ENCODE measurements at regions not wholly inside any gene's neighbourhood (a gene's known extent, or its start where the extent isn't known, plus 50 kb on each side); places are given as distances from the start of the nearest gene placed in this dataset.

DNA sequence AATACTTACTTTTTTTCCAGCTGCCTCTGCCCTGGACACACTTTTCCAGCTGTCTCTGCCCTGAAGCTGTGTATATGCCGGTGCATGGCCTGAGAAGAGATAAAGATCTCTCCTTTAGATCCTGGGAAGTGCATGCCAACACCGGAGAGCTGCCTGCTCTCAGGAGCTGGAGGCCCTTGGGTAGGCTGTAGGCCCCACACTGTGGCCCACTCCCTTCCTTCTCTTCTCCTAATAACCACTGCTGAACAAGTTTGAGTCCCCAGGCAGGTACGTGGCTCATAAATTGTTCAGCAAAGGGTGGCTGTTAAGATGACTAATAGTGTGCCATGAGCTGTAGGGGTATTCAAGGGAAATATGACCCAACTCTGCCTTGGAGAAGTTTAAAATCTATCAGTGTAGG lies 102.5 kb downstream of the CD24 start:
- Histone ChIP-seq H3K4me1 (ENCODE audit: low read length) (no peaks in the 10 kb centered on the region), H3K9ac (ENCODE audit: low read length) (no peak overlapping the region), H3K36me3 (replicated peaks; ENCODE audit: low read depth, low read length) (no peaks in the 10 kb centered on the region), H3K9me3 (ENCODE audit: insufficient read depth, low read length) (no peaks in the 10 kb centered on the region), H4K20me1 (ENCODE audit: insufficient read depth, low read length) (no peaks in the 10 kb centered on the region), H3K79me2 (ENCODE audit: low read length) (no peaks in the 10 kb centered on the region), H3K27ac (ENCODE audit: low read length) (no peak overlapping the region), H3K4me2 (ENCODE audit: low read length) (no peak overlapping the region), H2AFZ (ENCODE audit: low read depth, low read length) (no peak overlapping the region), H3K4me3 (ENCODE audit: low read length) (no peak overlapping the region), H3K27me3 (ENCODE audit: low read depth, low read length) (no peaks in the 10 kb centered on the region)
- TF ChIP-seq, protein P1, sequence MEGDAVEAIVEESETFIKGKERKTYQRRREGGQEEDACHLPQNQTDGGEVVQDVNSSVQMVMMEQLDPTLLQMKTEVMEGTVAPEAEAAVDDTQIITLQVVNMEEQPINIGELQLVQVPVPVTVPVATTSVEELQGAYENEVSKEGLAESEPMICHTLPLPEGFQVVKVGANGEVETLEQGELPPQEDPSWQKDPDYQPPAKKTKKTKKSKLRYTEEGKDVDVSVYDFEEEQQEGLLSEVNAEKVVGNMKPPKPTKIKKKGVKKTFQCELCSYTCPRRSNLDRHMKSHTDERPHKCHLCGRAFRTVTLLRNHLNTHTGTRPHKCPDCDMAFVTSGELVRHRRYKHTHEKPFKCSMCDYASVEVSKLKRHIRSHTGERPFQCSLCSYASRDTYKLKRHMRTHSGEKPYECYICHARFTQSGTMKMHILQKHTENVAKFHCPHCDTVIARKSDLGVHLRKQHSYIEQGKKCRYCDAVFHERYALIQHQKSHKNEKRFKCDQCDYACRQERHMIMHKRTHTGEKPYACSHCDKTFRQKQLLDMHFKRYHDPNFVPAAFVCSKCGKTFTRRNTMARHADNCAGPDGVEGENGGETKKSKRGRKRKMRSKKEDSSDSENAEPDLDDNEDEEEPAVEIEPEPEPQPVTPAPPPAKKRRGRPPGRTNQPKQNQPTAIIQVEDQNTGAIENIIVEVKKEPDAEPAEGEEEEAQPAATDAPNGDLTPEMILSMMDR (IDR thresholded peaks at IDR 0.05; ENCODE audit: low read depth, low read length) = no peak
- no peak for TF ChIP-seq EZH2phosphoT487 (IDR thresholded peaks at IDR 0.05; ENCODE audit: low read depth)

- H3K79me2 ChIP-seq (ENCODE audit: low read length) = no peaks in the 10 kb centered on the region
- no peaks in the 10 kb centered on the region for H3K4me1 ChIP-seq (ENCODE audit: low read length)
- TF ChIP-seq, protein P1 (IDR thresholded peaks at IDR 0.05; ENCODE audit: low read depth, low read length) = no peak
- TF ChIP-seq EZH2phosphoT487 (IDR thresholded peaks at IDR 0.05; ENCODE audit: low read depth) = no peak
- H3K9ac ChIP-seq (ENCODE audit: low read length) = no peak overlapping the region
- H3K27me3 ChIP-seq (ENCODE audit: low read depth, low read length) = no peaks in the 10 kb centered on the region
- H3K9me3 ChIP-seq (ENCODE audit: insufficient read depth, low read length) = no peaks in the 10 kb centered on the region
- H4K20me1 ChIP-seq (ENCODE audit: insufficient read depth, low read length) = no peaks in the 10 kb centered on the region
- no peak overlapping the region for H3K4me3 ChIP-seq (ENCODE audit: low read length)
- H3K4me2 ChIP-seq (ENCODE audit: low read length) = no peak overlapping the region
- H2AFZ ChIP-seq (ENCODE audit: low read depth, low read length) = no peak overlapping the region
- H3K27ac ChIP-seq (ENCODE audit: low read length) = no peak overlapping the region
- H3K36me3 ChIP-seq (replicated peaks; ENCODE audit: low read depth, low read length) = no peaks in the 10 kb centered on the region
These were observed 103.5 kb downstream of the CD24 start for GRCh38 chr6:106870824-106871717.

DNA sequence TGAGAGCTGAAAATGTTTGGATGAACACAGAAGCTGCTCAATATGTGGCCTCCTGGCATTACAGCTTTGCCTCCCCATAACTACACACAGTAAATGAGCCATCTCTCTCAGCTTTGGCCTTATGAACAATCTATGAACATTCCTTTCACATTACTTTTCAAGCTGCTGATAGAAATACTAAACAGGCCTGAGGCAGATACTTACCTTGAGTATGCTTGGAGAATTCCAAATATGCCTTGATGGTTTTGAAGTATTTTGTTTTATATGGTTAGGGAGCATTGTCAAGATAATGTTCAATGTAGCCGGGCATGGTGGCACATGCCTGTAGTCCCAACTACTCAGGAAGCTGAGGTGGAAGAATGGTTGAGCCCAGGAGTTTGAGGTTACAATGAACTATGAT lies 104.5 kb downstream of the CD24 start:
- Histone ChIP-seq H3K79me2 (ENCODE audit: low read length) (no peaks in the 10 kb centered on the region), H3K27me3 (ENCODE audit: low read depth, low read length) (no peaks in the 10 kb centered on the region), H4K20me1 (ENCODE audit: insufficient read depth, low read length) (no peaks in the 10 kb centered on the region), H3K4me1 (ENCODE audit: low read length) (no peaks in the 10 kb centered on the region), H3K9me3 (ENCODE audit: insufficient read depth, low read length) (no peaks in the 10 kb centered on the region), H3K4me3 (ENCODE audit: low read length) (no peak overlapping the region), H3K36me3 (replicated peaks; ENCODE audit: low read depth, low read length) (no peaks in the 10 kb centered on the region), H3K4me2 (ENCODE audit: low read length) (no peak overlapping the region), H3K27ac (ENCODE audit: low read length) (no peak overlapping the region), H3K9ac (ENCODE audit: low read length) (no peak overlapping the region), H2AFZ (ENCODE audit: low read depth, low read length) (no peak overlapping the region)
- TF ChIP-seq EZH2phosphoT487 (IDR thresholded peaks at IDR 0.05; ENCODE audit: low read depth) = no peak
- TF ChIP-seq, protein P1 (IDR thresholded peaks at IDR 0.05; ENCODE audit: low read depth, low read length) = no peak

DNA sequence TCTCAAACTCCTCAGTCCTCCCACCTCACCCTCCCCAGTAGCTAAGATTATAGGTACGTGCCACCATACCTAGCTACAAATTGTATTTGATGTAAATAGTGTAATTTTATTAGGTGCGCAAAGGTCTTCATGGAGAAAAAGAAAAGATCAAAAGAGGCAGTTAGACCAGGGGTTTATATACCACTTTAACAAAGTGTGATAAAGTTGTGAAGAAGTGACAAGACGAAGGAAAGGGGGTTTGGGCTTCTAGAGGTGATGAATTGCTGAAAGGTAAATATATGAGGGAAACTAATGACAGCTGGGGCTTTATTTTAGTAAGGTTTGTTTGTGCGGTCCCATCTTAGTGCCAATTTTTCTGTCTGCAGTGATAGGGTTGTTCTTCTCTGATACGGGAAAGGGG lies 105.3 kb downstream of the CD24 start:
- Histone ChIP-seq H2AFZ (ENCODE audit: low read depth, low read length) (no peak overlapping the region), H3K4me1 (ENCODE audit: low read length) (no peaks in the 10 kb centered on the region), H3K36me3 (replicated peaks; ENCODE audit: low read depth, low read length) (no peaks in the 10 kb centered on the region), H3K27ac (ENCODE audit: low read length) (no peak overlapping the region), H4K20me1 (ENCODE audit: insufficient read depth, low read length) (no peaks in the 10 kb centered on the region), H3K79me2 (ENCODE audit: low read length) (no peaks in the 10 kb centered on the region), H3K27me3 (ENCODE audit: low read depth, low read length) (no peaks in the 10 kb centered on the region), H3K9ac (ENCODE audit: low read length) (no peak overlapping the region), H3K4me3 (ENCODE audit: low read length) (no peak overlapping the region), H3K9me3 (ENCODE audit: insufficient read depth, low read length) (no peaks in the 10 kb centered on the region), H3K4me2 (ENCODE audit: low read length) (no peak overlapping the region)
- TF ChIP-seq EZH2phosphoT487 (IDR thresholded peaks at IDR 0.05; ENCODE audit: low read depth) = no peak
- TF ChIP-seq, protein P1 (IDR thresholded peaks at IDR 0.05; ENCODE audit: low read depth, low read length) = no peak
